Testis (tissue), 2 donors: ENCODE measurements at regions not wholly inside any gene's neighbourhood (a gene's known extent, or its start where the extent isn't known, plus 50 kb on each side); places are given as distances from the start of the nearest gene placed in this dataset.

Experiments
- DNase-seq: peaks from one replicate; pipeline ENCODE4 v3.0.0-alpha.2; 2019
- H3K27ac ChIP-seq, 2 donors: fragments of 200-600 bp; sonication (generic); one replicate each; pipeline ENCODE4 v1.5.1; 2019
- H3K27me3 ChIP-seq: fragments of 200-600 bp; sonication (generic); one replicate; pipeline ENCODE4 v1.5.1; 2019
- H3K36me3 ChIP-seq: fragments of 200-600 bp; sonication (generic); one replicate; pipeline ENCODE4 v1.5.1; 2017; ENCODE audit warnings: low read depth; ENCODE audit errors: missing control alignments
- H3K4me1 ChIP-seq: fragments of 200-600 bp; sonication (generic); one replicate; pipeline ENCODE4 v1.5.1; 2019
- H3K4me3 ChIP-seq, 2 donors: fragments of 200-600 bp; sonication (generic); one replicate each; pipeline ENCODE4 v1.5.1; 2017 to 2019
- H3K9me3 ChIP-seq: fragments of 200-600 bp; sonication (generic); one replicate; pipeline ENCODE4 v1.5.1; 2017
- POLR2A ChIP-seq: fragments of 450-650 bp; IDR thresholded peaks from one replicate; pipeline ENCODE4 v1.6.1; 2017; ENCODE audit warnings: antibody characterized with exemption, mild to moderate bottlenecking, moderate library complexity
- whole genome bisulfite sequencing, 2 donors: methylation state at CpG; one replicate each; pipeline ENCODE4 v1.1.5; 2018; 5-methylcytosine and 5-hydroxymethylcytosine counted together
- intact Hi-C: fragments of 100-400 bp; cut with DNase I; formaldehyde crosslinking; loops from one replicate; pipeline ENCODE4 v1.15.1; 2023; ENCODE audit warnings: low total_unique reads
- small RNA-seq, 2 donors: library from RNA; depleted of rRNA; stranded (forward); fragments of <200 nt; gene quantifications; one replicate each; pipeline ENCODE3, GENCODE V24; 2016
- TF ChIP-seq, protein P1 (sequence below), 3 experiments: fragments of 450-650 bp in 2 of 3; fragments of 200-600 bp in 1 of 3; sonication (generic) in 1 of 3; IDR thresholded peaks; one replicate each; pipeline ENCODE4 v1.5.1; 2016 to 2019; ENCODE audit warnings: antibody characterized with exemption in 3 of 3, mild to moderate bottlenecking in 2 of 3, moderate library complexity in 1 of 3

GRCh38 chr9:4356306-4356705, 56.4 kb upstream of the GLIS3 start:
- intact Hi-C loops: no loop called here
- Histone ChIP-seq H3K27me3 (no peaks in the 10 kb centered on the region), H3K4me1 (peaks cover 7% of the 10 kb centered on the region), H3K27ac (no peak overlapping the region), H3K4me3 (no peak overlapping the region), H3K9me3 (no peaks in the 10 kb centered on the region), H3K36me3 (no peaks in the 10 kb centered on the region)
- no peak for DNase-seq
- TF ChIP-seq POLR2A: no peak
- TF ChIP-seq, protein P1, sequence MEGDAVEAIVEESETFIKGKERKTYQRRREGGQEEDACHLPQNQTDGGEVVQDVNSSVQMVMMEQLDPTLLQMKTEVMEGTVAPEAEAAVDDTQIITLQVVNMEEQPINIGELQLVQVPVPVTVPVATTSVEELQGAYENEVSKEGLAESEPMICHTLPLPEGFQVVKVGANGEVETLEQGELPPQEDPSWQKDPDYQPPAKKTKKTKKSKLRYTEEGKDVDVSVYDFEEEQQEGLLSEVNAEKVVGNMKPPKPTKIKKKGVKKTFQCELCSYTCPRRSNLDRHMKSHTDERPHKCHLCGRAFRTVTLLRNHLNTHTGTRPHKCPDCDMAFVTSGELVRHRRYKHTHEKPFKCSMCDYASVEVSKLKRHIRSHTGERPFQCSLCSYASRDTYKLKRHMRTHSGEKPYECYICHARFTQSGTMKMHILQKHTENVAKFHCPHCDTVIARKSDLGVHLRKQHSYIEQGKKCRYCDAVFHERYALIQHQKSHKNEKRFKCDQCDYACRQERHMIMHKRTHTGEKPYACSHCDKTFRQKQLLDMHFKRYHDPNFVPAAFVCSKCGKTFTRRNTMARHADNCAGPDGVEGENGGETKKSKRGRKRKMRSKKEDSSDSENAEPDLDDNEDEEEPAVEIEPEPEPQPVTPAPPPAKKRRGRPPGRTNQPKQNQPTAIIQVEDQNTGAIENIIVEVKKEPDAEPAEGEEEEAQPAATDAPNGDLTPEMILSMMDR (IDR thresholded peaks at IDR 0.05): no peak
- 45 to 71% methylated on average over 2 of the region's 2 CpGs for WGBS, 2 donors

GRCh38 chr9:4353236-4353635, 53.4 kb upstream of the GLIS3 start:
- no peaks in the 10 kb centered on the region for H3K9me3 ChIP-seq
- TF ChIP-seq, protein P1 (IDR thresholded peaks at IDR 0.05): no peak
- TF ChIP-seq POLR2A: no peak
- H3K4me3 ChIP-seq: no peak overlapping the region
- H3K27me3 ChIP-seq: no peaks in the 10 kb centered on the region
- no peak overlapping the region for H3K27ac ChIP-seq
- 63 to 68% methylated on average over 3 of the region's 3 CpGs for WGBS, 2 donors
- no peak for DNase-seq
- no peaks in the 10 kb centered on the region for H3K36me3 ChIP-seq
- H3K4me1 ChIP-seq: no peaks in the 10 kb centered on the region
- intact Hi-C loops: no loop called here

GRCh38 chr9:4349816-4350418, 50.0 kb upstream of the GLIS3 start:
- H3K9me3 ChIP-seq: no peaks in the 10 kb centered on the region
- TF ChIP-seq, protein P1 (IDR thresholded peaks at IDR 0.05): no peak
- no peak for TF ChIP-seq POLR2A
- H3K4me3 ChIP-seq: no peak overlapping the region
- intact Hi-C loops: no loop called here
- no peaks in the 10 kb centered on the region for H3K4me1 ChIP-seq
- H3K36me3 ChIP-seq: no peaks in the 10 kb centered on the region
- DNase-seq: no peak
- no peaks in the 10 kb centered on the region for H3K27me3 ChIP-seq
- 86 to 92% methylated on average over 9 of the region's 9 CpGs for WGBS, 2 donors
- H3K27ac ChIP-seq: no peak overlapping the region

Small RNAs in the stretch of these regions (small RNA-seq; reads per million reads assigned to genes)
- 0 reads per million in 2 donors for gene RNU6-694P
